ENCODE measurements at regions not wholly inside any gene's neighbourhood (a gene's known extent, or its start where the extent isn't known, plus 50 kb on each side); places are given as distances from the start of the nearest gene placed in this dataset.
"Not testable (repeated sequence)": the region's sequence is repeated elsewhere in the genome, so short reads cannot be mapped to it uniquely, and the experiment has no call there.

GRCh38 chr15:45812200-45812599 lies 177.4 kb downstream of the SQOR start:
- DNase-seq: no peak

GRCh38 chr15:45817578-45817977 lies 182.7 kb downstream of the SQOR start:
- DNase-seq: not testable (repeated sequence)

- no peak for DNase-seq
Measured at GRCh38 chr15:45821390-45821789, 186.6 kb downstream of the SQOR start.

GRCh38 chr15:45822968-45823367 lies 188.1 kb downstream of the SQOR start:
- not testable (repeated sequence) for DNase-seq

- no peak for DNase-seq
Measured at GRCh38 chr15:45827275-45827674, 192.4 kb downstream of the SQOR start.

GRCh38 chr15:45827766-45828165 lies 192.9 kb downstream of the SQOR start:
- DNase-seq: no peak

GRCh38 chr15:45829336-45830153 lies 194.7 kb downstream of the SQOR start:
- no peak for DNase-seq

GRCh38 chr15:45831787-45832186 lies 197.0 kb downstream of the SQOR start:
- no peak for DNase-seq

GRCh38 chr15:45834622-45835021 lies 199.8 kb downstream of the SQOR start:
- DNase-seq: no peak

GRCh38 chr15:45842151-45842550 lies 207.3 kb downstream of the SQOR start:
- no peak for DNase-seq

- DNase-seq: no peak
Measured at GRCh38 chr15:45847645-45848044, 212.8 kb downstream of the SQOR start.

- no peak for DNase-seq
Measured at GRCh38 chr15:45849136-45849535, 214.3 kb downstream of the SQOR start.

GRCh38 chr15:45854455-45855202 lies 219.8 kb downstream of the SQOR start:
- no peak for DNase-seq

GRCh38 chr15:45855210-45855906 lies 220.5 kb downstream of the SQOR start:
- no peak for DNase-seq

GRCh38 chr15:45855907-45856579 lies 221.2 kb downstream of the SQOR start:
- DNase-seq: no peak

- DNase-seq: no peak
Measured at GRCh38 chr15:45857291-45857690, 222.5 kb downstream of the SQOR start.

- no peak for DNase-seq
Measured at GRCh38 chr15:45858491-45858890, 223.7 kb downstream of the SQOR start.

GRCh38 chr15:45862034-45862433 lies 227.2 kb downstream of the SQOR start:
- no peak for DNase-seq

GRCh38 chr15:45863881-45864580 lies 229.2 kb downstream of the SQOR start:
- no peak for DNase-seq

- DNase-seq: no peak
Measured at GRCh38 chr15:45866616-45867015, 231.8 kb downstream of the SQOR start.

GRCh38 chr15:45867281-45867680 lies 232.5 kb downstream of the SQOR start:
- DNase-seq: no peak

- no peak for DNase-seq
Measured at GRCh38 chr15:45868109-45868691, 233.4 kb downstream of the SQOR start.

Measured in inflammatory macrophage (primary cell).